IMR-90 (cell line): ENCODE measurements at regions not wholly inside any gene's neighbourhood (a gene's known extent, or its start where the extent isn't known, plus 50 kb on each side); places are given as distances from the start of the nearest gene placed in this dataset.

Experiments
- CTCF ChIP-seq: conservative IDR thresholded peaks from 2 replicates; pipeline ENCODE4 v1.5.1; 2012; ENCODE audit warnings: mild to moderate bottlenecking, low read depth, low read length, improper control_type of control experiment
- POLR2A ChIP-seq: IDR thresholded peaks from 2 replicates; pipeline ENCODE4 v1.6.1; 2012; ENCODE audit warnings: mild to moderate bottlenecking, low read depth, low read length
- RAD21 ChIP-seq: IDR thresholded peaks from 2 replicates; pipeline ENCODE4 v1.6.1; 2012; ENCODE audit warnings: low read length, improper control_type of control experiment
- RCOR1 ChIP-seq: IDR thresholded peaks from 2 replicates; pipeline ENCODE4 v1.6.1; 2012; ENCODE audit warnings: mild to moderate bottlenecking, low read length, improper control_type of control experiment; ENCODE audit not compliant: insufficient replicate concordance
- RFX5 ChIP-seq: IDR thresholded peaks from 2 replicates; pipeline ENCODE4 v1.8.0; 2012; ENCODE audit warnings: low read depth, mild to moderate bottlenecking, low read length, moderate library complexity

GRCh38 chr2:225173909-225174308 lies 131.6 kb upstream of the DOCK10 start:
- no peak for TF ChIP-seq POLR2A
- TF ChIP-seq CTCF, result no peak
- TF ChIP-seq RAD21, result no peak
- no peak for TF ChIP-seq RFX5
- TF ChIP-seq RCOR1, result no peak
